ENCODE measurements at regions not wholly inside any gene's neighbourhood (a gene's known extent, or its start where the extent isn't known, plus 50 kb on each side); places are given as distances from the start of the nearest gene placed in this dataset.

DNA sequence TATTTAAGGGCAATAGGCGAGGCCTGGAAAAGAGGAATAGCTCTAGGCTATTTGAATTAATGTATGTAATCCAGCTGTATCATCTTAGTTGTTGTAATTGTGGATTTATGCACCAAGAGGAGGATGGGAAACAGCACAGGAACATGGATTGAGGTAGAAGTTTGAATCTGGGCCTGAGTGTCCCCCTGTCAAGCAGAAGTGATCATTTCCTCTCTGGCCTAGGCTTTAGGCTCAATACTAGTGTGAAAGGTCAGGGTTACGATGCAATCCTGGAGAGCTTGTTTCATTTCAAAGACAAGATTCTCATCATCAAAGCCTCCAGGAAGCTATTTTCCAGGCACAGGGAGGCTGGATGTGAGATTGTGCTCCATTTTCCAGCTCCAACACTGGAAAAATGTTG is 77.9 kb upstream of the HSD17B12 start:
- no peaks in the 10 kb centered on the region for H3K4me1 ChIP-seq (ENCODE audit: control insufficient read depth, insufficient read depth, low read length)
- H3K27ac ChIP-seq (ENCODE audit: low read length), result no peak overlapping the region
- H3K4me3 ChIP-seq (ENCODE audit: low read length), result no peak overlapping the region
- DNase-seq (no peak), ATAC-seq (no peak)
- intact Hi-C loops (cut with micrococcal nuclease), result no loop called here
- H3K9me3 ChIP-seq (ENCODE audit: control insufficient read depth, insufficient read depth, low read length), result no peaks in the 10 kb centered on the region
- H3K36me3 ChIP-seq (ENCODE audit: control insufficient read depth, insufficient read depth, low read length), result no peaks in the 10 kb centered on the region
- WGBS (ENCODE audit: insufficient coverage), result 81% methylated on average over 2 of the region's 2 CpGs
- H3K27me3 ChIP-seq (ENCODE audit: control insufficient read depth, insufficient read depth, low read length), result no peaks in the 10 kb centered on the region
- H3K36me3 Mint-ChIP-seq, result no peaks in the 10 kb centered on the region
- TF ChIP-seq, protein P1, sequence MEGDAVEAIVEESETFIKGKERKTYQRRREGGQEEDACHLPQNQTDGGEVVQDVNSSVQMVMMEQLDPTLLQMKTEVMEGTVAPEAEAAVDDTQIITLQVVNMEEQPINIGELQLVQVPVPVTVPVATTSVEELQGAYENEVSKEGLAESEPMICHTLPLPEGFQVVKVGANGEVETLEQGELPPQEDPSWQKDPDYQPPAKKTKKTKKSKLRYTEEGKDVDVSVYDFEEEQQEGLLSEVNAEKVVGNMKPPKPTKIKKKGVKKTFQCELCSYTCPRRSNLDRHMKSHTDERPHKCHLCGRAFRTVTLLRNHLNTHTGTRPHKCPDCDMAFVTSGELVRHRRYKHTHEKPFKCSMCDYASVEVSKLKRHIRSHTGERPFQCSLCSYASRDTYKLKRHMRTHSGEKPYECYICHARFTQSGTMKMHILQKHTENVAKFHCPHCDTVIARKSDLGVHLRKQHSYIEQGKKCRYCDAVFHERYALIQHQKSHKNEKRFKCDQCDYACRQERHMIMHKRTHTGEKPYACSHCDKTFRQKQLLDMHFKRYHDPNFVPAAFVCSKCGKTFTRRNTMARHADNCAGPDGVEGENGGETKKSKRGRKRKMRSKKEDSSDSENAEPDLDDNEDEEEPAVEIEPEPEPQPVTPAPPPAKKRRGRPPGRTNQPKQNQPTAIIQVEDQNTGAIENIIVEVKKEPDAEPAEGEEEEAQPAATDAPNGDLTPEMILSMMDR (IDR thresholded peaks at IDR 0.05), result no peak
- no peaks in the 10 kb centered on the region for H3K4me1 Mint-ChIP-seq
- peaks cover 22 to 44% of the 10 kb centered on the region in 2 donors for H3K27me3 Mint-ChIP-seq (ENCODE audit: low read depth in 2 of 2)
- no peak overlapping the region for H3K27ac Mint-ChIP-seq
- H3K9me3 Mint-ChIP-seq, result no peaks in the 10 kb centered on the region
- no peak overlapping the region for H3K4me3 Mint-ChIP-seq

DNA sequence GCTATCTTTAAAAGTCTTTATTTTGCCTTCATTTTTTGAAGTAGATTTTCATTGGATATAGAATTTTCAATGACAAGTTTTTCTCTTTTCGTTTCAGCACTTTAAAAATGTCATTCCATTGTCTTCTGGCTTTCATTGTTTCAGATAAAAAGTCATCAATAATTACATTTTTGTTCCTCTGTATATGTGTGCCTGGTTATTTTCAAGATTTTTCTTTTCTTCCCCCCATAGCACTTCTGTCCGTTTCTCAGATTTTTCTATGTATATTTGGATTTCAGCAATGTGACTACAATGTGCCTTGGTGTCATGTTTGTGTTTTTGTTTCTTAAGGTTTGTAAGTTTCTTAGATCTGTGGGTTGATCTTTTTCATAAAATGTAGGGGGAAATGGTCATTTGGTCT is 66.3 kb upstream of the HSD17B12 start:
- no peaks in the 10 kb centered on the region for H3K4me1 ChIP-seq (ENCODE audit: control insufficient read depth, insufficient read depth, low read length)
- ATAC-seq (no peak), DNase-seq (no peak)
- TF ChIP-seq, protein P1 (IDR thresholded peaks at IDR 0.05), result no peak
- H3K36me3 Mint-ChIP-seq, result peaks cover 19% of the 10 kb centered on the region
- no peaks in the 10 kb centered on the region for H3K27me3 ChIP-seq (ENCODE audit: control insufficient read depth, insufficient read depth, low read length)
- H3K4me3 Mint-ChIP-seq, result no peak overlapping the region
- WGBS (ENCODE audit: insufficient coverage), result no CpG with 5 or more reads among the region's 2 CpGs
- no peaks in the 10 kb centered on the region for H3K9me3 ChIP-seq (ENCODE audit: control insufficient read depth, insufficient read depth, low read length)
- peaks cover 23 to 47% of the 10 kb centered on the region in 2 donors for H3K27me3 Mint-ChIP-seq (ENCODE audit: low read depth in 2 of 2)
- H3K27ac ChIP-seq (ENCODE audit: low read length), result no peak overlapping the region
- intact Hi-C loops (cut with micrococcal nuclease), result no loop called here
- peaks cover 7 to 9% of the 10 kb centered on the region in 2 donors for H3K9me3 Mint-ChIP-seq
- no peaks in the 10 kb centered on the region for H3K4me1 Mint-ChIP-seq
- H3K4me3 ChIP-seq (ENCODE audit: low read length), result no peak overlapping the region
- no peaks in the 10 kb centered on the region for H3K36me3 ChIP-seq (ENCODE audit: control insufficient read depth, insufficient read depth, low read length)
- no peak overlapping the region for H3K27ac Mint-ChIP-seq

DNA sequence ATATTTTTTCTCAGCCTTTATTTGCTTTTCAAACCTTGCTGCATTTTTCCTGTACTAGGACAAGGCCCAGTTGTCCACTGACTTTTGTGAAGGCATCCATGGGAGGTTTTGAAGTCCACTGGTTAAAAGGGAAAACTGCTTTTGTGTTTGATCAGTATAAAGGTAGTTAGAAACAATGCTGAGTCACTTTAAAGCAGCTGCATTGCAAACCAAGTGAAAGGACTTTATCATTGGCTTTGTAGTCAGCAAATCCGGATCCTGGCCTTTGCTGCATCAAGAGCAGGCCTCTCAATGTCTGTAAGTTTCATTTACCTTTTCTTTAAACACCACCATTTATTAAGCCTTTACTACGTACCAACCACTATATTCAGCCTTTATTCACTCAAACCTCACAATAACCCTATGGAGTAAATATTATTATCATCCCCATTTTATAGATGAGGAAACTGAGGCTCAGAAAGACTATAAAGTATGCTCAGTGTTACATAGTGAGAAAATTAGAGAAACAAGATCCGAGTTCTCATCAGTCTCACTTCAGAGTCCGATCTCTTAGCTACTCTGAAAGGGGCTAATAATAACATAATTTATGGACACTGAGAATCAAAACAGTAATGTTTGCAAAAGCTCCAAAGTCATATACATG is 60.6 kb upstream of the HSD17B12 start:
- Mint-ChIP-seq H3K27me3 (ENCODE audit: low read depth in 2 of 2) (peaks cover 15 to 55% of the 10 kb centered on the region in 2 donors), H3K4me3 (no peak overlapping the region), H3K9me3 (peaks cover 5 to 6% of the 10 kb centered on the region in 2 donors), H3K36me3 (peaks cover 9% of the 10 kb centered on the region), H3K27ac (no peak overlapping the region), H3K4me1 (no peaks in the 10 kb centered on the region)
- Histone ChIP-seq H3K4me1 (ENCODE audit: control insufficient read depth, insufficient read depth, low read length) (no peaks in the 10 kb centered on the region), H3K27ac (ENCODE audit: low read length) (no peak overlapping the region), H3K36me3 (ENCODE audit: control insufficient read depth, insufficient read depth, low read length) (no peaks in the 10 kb centered on the region), H3K4me3 (ENCODE audit: low read length) (no peak overlapping the region), H3K27me3 (ENCODE audit: control insufficient read depth, insufficient read depth, low read length) (peaks cover 3% of the 10 kb centered on the region), H3K9me3 (ENCODE audit: control insufficient read depth, insufficient read depth, low read length) (no peaks in the 10 kb centered on the region)
- TF ChIP-seq, protein P1 (IDR thresholded peaks at IDR 0.05), result no peak
- ATAC-seq (no peak), DNase-seq (no peak)
- WGBS (ENCODE audit: insufficient coverage), result 60% methylated on average over 1 of the region's 4 CpGs
- intact Hi-C loops (cut with micrococcal nuclease), result no loop called here

DNA sequence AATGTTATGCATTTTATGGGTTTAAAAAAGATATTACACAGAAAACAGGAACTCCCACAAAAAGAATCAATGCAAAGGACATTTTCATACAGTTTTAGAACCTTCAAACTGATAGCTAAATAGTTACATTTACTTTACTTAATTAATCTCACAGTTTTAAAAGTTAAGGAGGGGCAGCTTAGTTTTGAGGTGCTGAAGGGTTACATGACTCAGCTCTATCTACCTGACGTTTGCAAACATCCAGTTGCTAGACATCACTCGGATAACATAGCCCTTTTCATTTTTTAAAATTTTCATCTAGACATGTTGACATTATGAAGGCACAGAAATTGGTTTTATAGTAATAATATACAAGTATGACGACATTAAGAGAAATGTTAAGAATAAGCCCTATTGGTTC is 53.7 kb upstream of the HSD17B12 start:
- no peak for ATAC-seq
- Histone ChIP-seq H3K9me3 (ENCODE audit: control insufficient read depth, insufficient read depth, low read length) (no peaks in the 10 kb centered on the region), H3K27me3 (ENCODE audit: control insufficient read depth, insufficient read depth, low read length) (peaks cover 19% of the 10 kb centered on the region), H3K36me3 (ENCODE audit: control insufficient read depth, insufficient read depth, low read length) (no peaks in the 10 kb centered on the region), H3K27ac (ENCODE audit: low read length) (no peak overlapping the region), H3K4me1 (ENCODE audit: control insufficient read depth, insufficient read depth, low read length) (no peaks in the 10 kb centered on the region), H3K4me3 (ENCODE audit: low read length) (no peak overlapping the region)
- H3K4me3 Mint-ChIP-seq, result no peak overlapping the region
- H3K4me1 Mint-ChIP-seq, result no peaks in the 10 kb centered on the region
- TF ChIP-seq, protein P1 (IDR thresholded peaks at IDR 0.05), result no peak
- intact Hi-C loops (cut with micrococcal nuclease), result no loop called here
- H3K9me3 Mint-ChIP-seq, result no peaks in the 10 kb centered on the region
- no peaks in the 10 kb centered on the region for H3K36me3 Mint-ChIP-seq
- no peak for DNase-seq
- peaks cover 22 to 37% of the 10 kb centered on the region in 2 donors for H3K27me3 Mint-ChIP-seq (ENCODE audit: low read depth in 2 of 2)
- WGBS (ENCODE audit: insufficient coverage), result 80% methylated on average over 1 of the region's 3 CpGs
- no peak overlapping the region for H3K27ac Mint-ChIP-seq

Measured in natural killer cell (primary cell).